ENCODE measurements at regions not wholly inside any gene's neighbourhood (a gene's known extent, or its start where the extent isn't known, plus 50 kb on each side); places are given as distances from the start of the nearest gene placed in this dataset.
"Not testable (repeated sequence)": the region's sequence is repeated elsewhere in the genome, so short reads cannot be mapped to it uniquely, and the experiment has no call there.

DNA sequence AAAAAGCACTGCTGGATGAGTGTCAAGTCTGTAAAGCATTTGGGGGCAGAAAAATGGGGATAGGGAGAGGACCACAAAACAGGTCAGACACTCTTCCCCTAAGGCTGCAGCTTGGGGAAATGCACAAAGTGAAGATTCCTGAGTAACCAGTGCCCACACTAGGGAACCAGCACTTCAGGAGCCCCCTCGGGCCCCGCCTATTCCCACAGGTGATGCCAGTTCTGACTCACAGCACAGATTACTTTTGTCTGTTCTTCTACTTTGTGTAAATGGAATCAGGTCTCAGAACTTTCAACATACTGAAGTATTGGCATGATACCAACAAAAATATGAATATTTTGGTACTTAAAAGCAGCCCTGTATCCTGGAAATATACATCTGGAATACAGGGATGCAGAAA is 112.5 kb downstream of the ADRA2C start:
- no peak for DNase-seq (ENCODE audit: low read depth in 2 of 2, low spot score in 1 of 2)

- DNase-seq (ENCODE audit: low read depth in 2 of 2, low spot score in 1 of 2) = peak in 1 of 2 donors; percentile 10
Measured at GRCh38 chr4:3879681-3880614, 113.8 kb downstream of the ADRA2C start.

DNA sequence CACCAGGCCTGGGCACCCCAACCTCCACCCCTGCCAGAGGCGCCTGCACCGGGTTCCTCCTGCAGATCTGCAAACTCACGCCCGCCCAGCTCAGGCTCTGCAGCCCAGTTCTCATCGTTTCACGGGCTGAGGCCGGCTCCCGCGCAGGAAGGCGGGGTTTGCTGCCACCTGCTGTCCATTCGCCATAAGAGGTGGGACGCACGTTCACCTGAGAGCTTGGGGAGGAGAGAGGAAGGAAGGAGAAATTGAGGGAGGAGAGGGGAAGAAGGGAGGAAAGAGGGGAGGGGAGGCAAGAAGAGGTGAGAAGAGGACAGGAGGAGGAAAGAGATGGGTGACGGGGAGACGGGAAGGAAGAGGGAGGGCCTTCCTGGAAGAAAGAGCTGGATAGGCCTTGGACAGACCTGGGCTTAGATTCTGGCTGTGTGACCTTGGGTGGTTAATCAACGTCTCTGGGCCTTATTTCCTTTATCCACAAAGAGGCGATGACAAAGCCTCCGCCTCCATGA is 114.5 kb downstream of the ADRA2C start:
- DNase-seq (ENCODE audit: low read depth in 2 of 2, low spot score in 1 of 2) = peak; percentile 20 to 45

- DNase-seq (ENCODE audit: low read depth in 2 of 2, low spot score in 1 of 2) = not testable (repeated sequence)
Measured at GRCh38 chr4:3882316-3882885, 116.2 kb downstream of the ADRA2C start.

GRCh38 chr4:3884261-3884660 is 118.1 kb downstream of the ADRA2C start:
- DNase-seq (ENCODE audit: low read depth in 2 of 2, low spot score in 1 of 2) = not testable (repeated sequence)

- not testable (repeated sequence) for DNase-seq (ENCODE audit: low read depth in 2 of 2, low spot score in 1 of 2)
Measured at GRCh38 chr4:3893590-3893989, 127.4 kb downstream of the ADRA2C start.

GRCh38 chr4:3894086-3894959 is 128.1 kb downstream of the ADRA2C start:
- not testable (repeated sequence) for DNase-seq (ENCODE audit: low read depth in 2 of 2, low spot score in 1 of 2)

GRCh38 chr4:3896441-3896840 is 130.3 kb downstream of the ADRA2C start:
- no peak for DNase-seq (ENCODE audit: low read depth in 2 of 2, low spot score in 1 of 2)

GRCh38 chr4:3896871-3897578 is 130.8 kb downstream of the ADRA2C start:
- DNase-seq (ENCODE audit: low read depth in 2 of 2, low spot score in 1 of 2) = not testable (repeated sequence)

GRCh38 chr4:3898098-3898497 is 131.9 kb downstream of the ADRA2C start:
- no peak for DNase-seq (ENCODE audit: low read depth in 2 of 2, low spot score in 1 of 2)

- DNase-seq (ENCODE audit: low read depth in 2 of 2, low spot score in 1 of 2) = not testable (repeated sequence)
Measured at GRCh38 chr4:3898928-3899327, 132.7 kb downstream of the ADRA2C start.

GRCh38 chr4:3904264-3904955 is 138.2 kb downstream of the ADRA2C start:
- DNase-seq (ENCODE audit: low read depth in 2 of 2, low spot score in 1 of 2) = not testable (repeated sequence)

- not testable (repeated sequence) for DNase-seq (ENCODE audit: low read depth in 2 of 2, low spot score in 1 of 2)
Measured at GRCh38 chr4:3909616-3910015, 143.4 kb downstream of the ADRA2C start.

- not testable (repeated sequence) for DNase-seq (ENCODE audit: low read depth in 2 of 2, low spot score in 1 of 2)
Measured at GRCh38 chr4:3910161-3910950, 144.2 kb downstream of the ADRA2C start.

- DNase-seq (ENCODE audit: low read depth in 2 of 2, low spot score in 1 of 2) = no peak
Measured at GRCh38 chr4:3911252-3911856, 145.2 kb downstream of the ADRA2C start.

- not testable (repeated sequence) for DNase-seq (ENCODE audit: low read depth in 2 of 2, low spot score in 1 of 2)
Measured at GRCh38 chr4:3914511-3914910, 148.3 kb downstream of the ADRA2C start.

- not testable (repeated sequence) for DNase-seq (ENCODE audit: low read depth in 2 of 2, low spot score in 1 of 2)
Measured at GRCh38 chr4:3919509-3919908, 153.3 kb downstream of the ADRA2C start.

DNA sequence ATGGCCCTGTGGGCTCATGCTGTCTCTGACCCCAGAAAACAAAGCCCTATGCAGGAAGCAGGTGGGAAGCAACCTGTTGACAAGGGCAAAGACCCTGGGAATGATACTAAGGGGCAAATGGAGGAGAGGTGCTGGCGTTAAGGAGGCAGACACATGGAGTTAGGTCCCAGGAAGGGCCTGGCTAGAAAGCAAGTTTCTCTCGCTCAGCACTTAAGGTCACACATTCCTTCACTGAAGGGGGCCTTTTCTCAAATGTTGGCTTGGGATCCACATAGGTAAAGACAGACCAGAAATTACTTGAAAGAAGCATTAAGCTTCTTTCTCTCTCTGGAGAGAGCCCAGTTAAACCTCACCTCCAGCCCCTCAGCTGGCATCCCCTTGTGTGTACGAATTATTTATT is 155.7 kb downstream of the ADRA2C start:
- DNase-seq (ENCODE audit: low read depth in 2 of 2, low spot score in 1 of 2) = not testable (repeated sequence)

- DNase-seq (ENCODE audit: low read depth in 2 of 2, low spot score in 1 of 2) = not testable (repeated sequence)
Measured at GRCh38 chr4:3925841-3926240, 159.7 kb downstream of the ADRA2C start.

Measured in stimulated activated CD8-positive, alpha-beta memory T cell treated with anti-CD3 and anti-CD28 coated beads, Interleukin-4, amount 100 ng/mL, for 4 hours (primary cell).